ENCODE measurements at regions not wholly inside any gene's neighbourhood (a gene's known extent, or its start where the extent isn't known, plus 50 kb on each side); places are given as distances from the start of the nearest gene placed in this dataset.

DNA sequence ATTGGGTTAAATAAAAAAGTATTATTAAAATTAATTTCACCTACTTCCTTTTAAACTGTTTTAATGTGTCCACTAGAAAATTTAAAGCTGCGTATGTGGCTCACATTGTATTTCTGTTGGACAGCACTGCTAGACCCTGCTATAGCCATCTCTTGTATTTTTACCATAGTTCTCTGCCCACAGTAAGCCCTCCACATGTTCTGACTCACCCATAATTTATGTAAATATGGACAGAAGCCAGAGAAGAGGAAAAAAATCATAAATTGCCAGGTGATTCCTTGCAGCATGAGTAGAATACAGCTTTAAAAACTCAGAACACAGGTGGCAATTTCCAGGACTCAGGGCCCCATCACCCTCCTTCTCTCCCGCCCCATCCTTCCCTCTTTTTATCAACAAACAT, 142.4 kb upstream of the MEX3C start:
- TF ChIP-seq FOXA1 (IDR thresholded peaks at IDR 0.05) = no peak
- TF ChIP-seq SUZ12 (IDR thresholded peaks at IDR 0.05) = no peak
- no peak for TF ChIP-seq ELF4 (IDR thresholded peaks at IDR 0.05)
- TF ChIP-seq SP1 (IDR thresholded peaks at IDR 0.05) = no peak
- no peak for TF ChIP-seq TARDBP (IDR thresholded peaks at IDR 0.05)
- no peak for TF ChIP-seq BHLHE40 (IDR thresholded peaks at IDR 0.05; ENCODE audit: borderline replicate concordance)
- TF ChIP-seq CTBP1 (IDR thresholded peaks at IDR 0.05; ENCODE audit: borderline replicate concordance) = no peak
- TF ChIP-seq ARNT (IDR thresholded peaks at IDR 0.05) = no peak
- no peak for TF ChIP-seq FOXM1 (IDR thresholded peaks at IDR 0.05; ENCODE audit: borderline replicate concordance)
- TF ChIP-seq, protein P1, sequence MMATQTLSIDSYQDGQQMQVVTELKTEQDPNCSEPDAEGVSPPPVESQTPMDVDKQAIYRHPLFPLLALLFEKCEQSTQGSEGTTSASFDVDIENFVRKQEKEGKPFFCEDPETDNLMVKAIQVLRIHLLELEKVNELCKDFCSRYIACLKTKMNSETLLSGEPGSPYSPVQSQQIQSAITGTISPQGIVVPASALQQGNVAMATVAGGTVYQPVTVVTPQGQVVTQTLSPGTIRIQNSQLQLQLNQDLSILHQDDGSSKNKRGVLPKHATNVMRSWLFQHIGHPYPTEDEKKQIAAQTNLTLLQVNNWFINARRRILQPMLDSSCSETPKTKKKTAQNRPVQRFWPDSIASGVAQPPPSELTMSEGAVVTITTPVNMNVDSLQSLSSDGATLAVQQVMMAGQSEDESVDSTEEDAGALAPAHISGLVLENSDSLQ (IDR thresholded peaks at IDR 0.05) = no peak
- TF ChIP-seq ZNF384 (IDR thresholded peaks at IDR 0.05) = no peak
- no peak for TF ChIP-seq LEF1 (IDR thresholded peaks at IDR 0.05; ENCODE audit: borderline replicate concordance)
- no peak for TF ChIP-seq NFRKB (IDR thresholded peaks at IDR 0.05)
- TF ChIP-seq FOXK2 (IDR thresholded peaks at IDR 0.05) = no peak
